ENCODE measurements at regions not wholly inside any gene's neighbourhood (a gene's known extent, or its start where the extent isn't known, plus 50 kb on each side); places are given as distances from the start of the nearest gene placed in this dataset.

GRCh38 chr4:152099981-152100378 is 339.2 kb upstream of the GATB start:
- TF ChIP-seq POLR2A (IDR thresholded peaks at IDR 0.05) (no peak), CTCF (IDR thresholded peaks at IDR 0.05) (no peak)

Data from esophagus squamous epithelium (tissue), 4 donors.